NCI-H2029 treated with DMSO at 0.1 percent for 48 hours (cell line): ENCODE measurements at regions not wholly inside any gene's neighbourhood (a gene's known extent, or its start where the extent isn't known, plus 50 kb on each side); places are given as distances from the start of the nearest gene placed in this dataset.
A peak's percentile ranks its signal among the peaks of the same experiment; 100 is the strongest.

ENCODE experiments used
- DNase-seq: peaks from one replicate; lab custom pipeline; 2025; lab: John Stamatoyannopoulos, UW

- DNase-seq, result no peak
Measured at GRCh38 chr20:23253524-23253923, 97.1 kb upstream of the NXT1 start.

GRCh38 chr20:23251779-23252178 is 98.8 kb upstream of the NXT1 start:
- DNase-seq, result no peak

DNA sequence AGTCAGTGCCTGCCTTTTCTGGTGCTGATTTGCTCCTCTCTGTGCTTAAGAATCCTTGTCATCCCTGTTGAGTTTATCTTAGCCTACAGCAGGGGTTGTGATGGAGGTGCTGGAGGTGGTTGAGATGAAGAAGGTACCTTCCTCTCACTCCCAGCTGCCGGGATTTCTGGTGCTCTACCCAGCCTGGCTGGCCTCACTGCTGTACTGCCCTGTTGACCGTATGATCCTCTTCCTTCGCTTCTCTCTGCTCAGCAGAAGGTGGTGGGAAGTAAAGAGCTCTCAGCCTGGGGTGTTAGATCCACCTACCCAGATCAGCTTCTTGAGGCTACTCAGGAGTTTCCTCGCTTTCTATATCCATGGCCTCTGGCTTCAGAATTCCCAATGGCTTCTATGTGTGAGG is 101.0 kb upstream of the NXT1 start:
- no peak for DNase-seq

DNA sequence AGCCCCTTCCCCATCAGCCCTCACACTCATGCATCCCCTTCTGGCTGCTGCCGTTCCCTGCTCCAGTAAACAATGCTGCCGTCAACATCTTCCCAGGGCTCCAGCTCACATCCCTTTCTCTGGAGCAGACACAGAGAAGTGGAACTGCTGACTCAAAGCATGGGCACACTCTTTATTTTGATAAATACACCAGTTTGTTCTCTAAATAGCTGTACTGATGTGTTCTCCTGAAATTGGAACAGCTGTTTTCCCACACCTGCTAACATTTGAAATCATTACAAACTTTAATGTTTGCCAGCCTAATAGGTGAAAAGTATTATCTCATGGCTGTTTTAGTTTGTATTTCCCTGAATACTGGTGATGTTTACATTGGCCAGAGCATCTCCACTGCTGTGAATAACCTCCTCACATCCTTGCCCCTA is 102.1 kb upstream of the NXT1 start:
- no peak for DNase-seq

DNA sequence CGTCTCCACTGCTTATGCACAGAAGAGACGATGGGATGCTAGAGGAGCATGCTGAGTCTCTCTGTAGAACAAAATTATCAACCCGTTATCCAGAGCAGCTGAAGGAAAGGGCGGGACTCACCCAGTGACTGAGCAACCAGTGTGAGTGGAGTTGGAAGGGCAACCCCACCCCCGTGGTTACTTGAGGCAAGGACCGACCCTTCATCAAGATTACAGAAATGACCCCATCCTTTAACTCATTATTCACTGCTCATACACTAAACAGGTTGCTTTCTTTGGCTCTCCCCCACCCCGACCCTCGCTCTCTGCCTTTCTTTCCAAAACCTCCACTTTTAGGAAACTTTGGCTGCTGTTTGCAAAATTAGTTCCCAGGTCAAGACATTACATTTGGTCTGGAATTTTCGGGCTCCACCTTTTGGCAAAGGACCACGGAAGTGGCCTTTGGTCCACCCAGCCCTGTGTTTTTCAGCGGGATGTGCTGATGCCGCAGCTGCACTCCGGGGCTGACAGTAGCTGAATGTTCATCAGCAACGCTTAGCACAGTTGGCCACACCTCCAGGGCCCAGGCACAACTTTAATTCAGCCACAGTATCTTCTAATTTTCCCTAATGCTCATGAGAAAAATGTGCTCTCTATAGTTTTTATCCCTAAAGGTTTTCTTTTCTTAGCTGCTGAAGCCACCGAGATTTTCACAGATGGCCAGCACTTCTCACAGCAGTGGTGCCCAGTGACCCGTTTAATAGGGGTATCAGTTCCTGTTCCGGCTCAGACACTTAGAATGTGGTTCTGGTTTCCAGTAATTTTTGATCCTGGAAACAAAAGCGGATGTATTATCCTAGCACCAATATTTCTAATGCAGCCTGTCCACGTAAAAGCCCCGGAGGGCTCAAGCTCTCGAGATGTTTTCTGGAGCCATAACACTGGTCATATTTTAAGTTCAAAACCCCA is 103.6 kb upstream of the NXT1 start:
- no peak for DNase-seq

DNA sequence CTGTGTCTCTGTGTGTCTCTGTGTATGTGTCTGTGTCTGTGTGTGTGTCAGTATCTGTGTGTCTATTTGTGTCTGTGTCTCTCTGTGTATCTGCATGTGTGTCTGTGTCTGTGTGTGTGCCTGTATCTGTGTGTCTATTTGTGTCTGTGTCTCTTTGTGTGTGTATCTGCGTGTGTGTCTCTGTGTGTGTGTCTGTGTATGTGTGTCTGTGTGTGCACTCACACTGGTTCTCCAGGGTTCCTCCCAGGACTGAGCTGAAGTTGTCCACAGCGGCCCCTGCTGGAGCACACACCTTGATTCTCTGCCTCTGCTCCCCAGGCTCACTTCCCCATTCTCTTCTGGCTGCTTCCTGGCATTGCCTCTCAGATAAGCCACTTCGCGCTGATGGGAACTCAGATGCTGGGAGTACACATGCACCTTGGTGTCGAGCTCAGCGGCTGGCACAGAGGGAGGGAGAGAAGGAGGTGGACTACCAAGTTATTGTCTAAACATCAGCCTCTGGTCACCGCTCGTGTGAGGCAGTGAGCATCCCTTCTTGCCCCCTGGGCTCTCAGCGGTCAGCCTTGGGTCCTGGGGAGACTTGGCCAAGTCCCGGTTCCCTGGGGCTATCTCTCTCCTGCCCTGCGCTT is 104.9 kb upstream of the NXT1 start:
- DNase-seq, result no peak

- no peak for DNase-seq
Measured at GRCh38 chr20:23244916-23245552, 105.6 kb upstream of the NXT1 start.

- no peak for DNase-seq
Measured at GRCh38 chr20:23244156-23244915, 106.3 kb upstream of the NXT1 start.

GRCh38 chr20:23243791-23244155 is 106.8 kb upstream of the NXT1 start:
- DNase-seq, result no peak

DNA sequence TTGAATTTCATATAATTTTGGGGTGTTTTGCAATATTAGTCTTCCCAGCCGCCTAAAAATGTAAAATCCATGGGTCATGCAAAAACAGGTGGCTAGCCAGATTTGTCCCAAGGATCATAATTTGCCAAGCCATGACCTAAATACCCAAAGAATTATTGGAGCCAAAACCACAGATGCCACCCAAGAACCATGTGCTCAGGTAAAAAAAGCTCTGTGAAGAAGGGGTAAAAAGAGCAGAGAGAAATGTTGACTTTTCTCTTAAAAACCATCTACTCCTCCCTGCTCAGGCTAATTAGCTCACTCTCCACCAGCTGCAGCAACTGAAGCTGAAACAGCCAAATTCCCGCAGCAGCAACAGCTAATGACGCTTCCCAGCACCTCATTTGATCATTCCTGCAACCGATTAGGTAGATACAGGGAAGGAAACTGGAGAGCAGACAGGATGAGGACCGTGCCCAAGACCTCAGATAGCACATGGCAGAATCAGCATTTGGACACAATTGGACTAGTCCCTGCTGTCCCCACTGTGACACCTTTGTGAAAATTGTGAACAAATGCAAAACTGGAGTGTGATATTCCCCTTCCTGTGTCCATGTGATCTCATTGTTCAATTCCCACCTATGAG is 107.9 kb upstream of the NXT1 start:
- DNase-seq, result no peak

DNA sequence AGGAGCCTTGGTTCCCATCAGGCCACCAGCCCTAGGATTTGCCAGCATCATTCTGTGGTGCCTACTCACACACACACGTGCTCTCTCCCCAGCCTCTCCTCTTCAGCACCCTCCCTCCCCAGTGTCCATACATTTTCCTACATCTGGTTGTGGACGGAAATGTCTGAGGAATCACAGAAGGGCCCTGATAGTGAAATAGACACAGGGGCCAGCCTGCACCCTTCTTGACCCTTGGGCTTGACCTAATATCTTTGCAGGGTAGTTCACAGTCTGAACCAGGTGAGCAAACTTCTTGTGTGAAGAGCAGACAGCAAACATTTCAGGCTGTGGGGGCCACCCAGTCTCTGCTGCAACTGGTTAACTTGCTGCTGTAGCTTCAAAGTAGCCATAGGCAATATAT is 108.5 kb upstream of the NXT1 start:
- no peak for DNase-seq

GRCh38 chr20:23241416-23241815 is 109.2 kb upstream of the NXT1 start:
- DNase-seq, result no peak

DNA sequence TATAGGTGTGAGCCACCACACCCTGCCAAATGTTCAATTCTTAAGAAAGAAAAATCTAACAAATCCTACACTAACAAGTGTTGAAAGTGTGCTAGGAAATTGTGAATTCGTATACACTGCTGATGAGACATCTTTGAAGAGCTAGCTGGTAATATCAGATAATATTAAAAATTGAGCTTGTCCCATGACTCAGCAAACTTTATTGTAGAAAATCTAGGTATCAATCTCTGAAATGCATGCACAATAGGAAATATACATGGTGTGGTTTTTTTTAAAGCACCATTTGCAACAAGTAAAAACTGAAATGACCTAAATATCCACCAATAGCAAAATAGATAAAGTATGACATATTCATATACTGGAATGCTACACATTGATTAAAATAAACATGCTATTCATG is 110.1 kb upstream of the NXT1 start:
- DNase-seq, result no peak

DNA sequence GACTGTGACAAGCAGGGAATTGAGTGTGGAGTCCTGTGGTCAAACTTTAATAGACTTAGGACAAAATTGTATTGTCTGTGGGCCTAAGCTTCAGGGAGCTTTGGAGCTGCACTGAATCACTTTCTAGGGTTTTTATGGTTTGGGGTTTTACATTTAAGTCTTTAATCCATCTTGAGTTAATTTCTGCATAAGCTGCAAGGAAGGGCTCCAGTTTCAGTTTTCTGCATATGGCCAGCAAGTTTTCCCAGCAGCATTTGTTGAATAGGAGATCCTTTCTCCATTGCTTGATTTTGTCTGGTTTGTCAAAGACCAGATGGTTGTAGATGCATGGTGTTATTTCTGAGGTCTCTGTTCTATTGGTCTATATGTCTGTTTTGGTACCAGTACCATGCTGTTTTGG is 113.4 kb upstream of the NXT1 start:
- DNase-seq, result no peak

GRCh38 chr20:23235173-23236027 is 115.2 kb upstream of the NXT1 start:
- DNase-seq, result peak; percentile 50

DNA sequence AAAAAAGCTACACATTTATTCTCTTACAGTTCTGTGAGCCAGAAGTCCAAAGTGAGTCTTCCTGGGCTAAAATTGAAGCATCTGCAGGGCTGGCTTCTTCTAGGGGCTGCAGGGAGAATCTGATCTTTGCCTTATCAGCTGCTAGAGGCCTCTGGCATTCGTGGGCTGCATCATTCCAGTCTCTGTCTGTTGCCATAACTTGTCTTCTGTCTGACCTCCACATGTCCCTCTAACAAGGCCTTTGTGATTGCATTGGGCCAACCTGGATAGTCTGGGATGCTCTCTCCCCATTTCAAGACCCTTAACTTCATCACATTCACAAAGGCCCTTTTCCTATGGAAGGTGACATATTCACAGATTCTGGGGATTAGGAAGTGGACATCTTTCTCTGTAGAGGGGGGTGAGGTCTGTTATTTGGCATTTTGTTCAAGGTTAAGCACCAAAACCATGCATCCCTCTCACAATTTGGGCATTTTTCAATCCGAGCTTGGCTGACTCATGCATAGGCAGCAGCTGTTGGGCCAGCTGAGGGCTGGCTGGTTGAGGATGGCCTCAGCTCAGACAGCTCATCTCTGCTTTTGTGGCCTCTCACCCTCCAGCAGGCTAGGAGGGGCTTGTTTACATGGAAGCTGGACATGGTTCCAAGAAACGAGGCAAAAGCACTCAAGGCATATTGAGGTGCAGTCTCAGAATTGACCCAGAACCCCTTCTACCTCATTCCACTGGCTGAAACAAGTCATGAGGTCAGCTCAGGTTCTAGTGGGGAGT is 116.1 kb upstream of the NXT1 start:
- no peak for DNase-seq

DNA sequence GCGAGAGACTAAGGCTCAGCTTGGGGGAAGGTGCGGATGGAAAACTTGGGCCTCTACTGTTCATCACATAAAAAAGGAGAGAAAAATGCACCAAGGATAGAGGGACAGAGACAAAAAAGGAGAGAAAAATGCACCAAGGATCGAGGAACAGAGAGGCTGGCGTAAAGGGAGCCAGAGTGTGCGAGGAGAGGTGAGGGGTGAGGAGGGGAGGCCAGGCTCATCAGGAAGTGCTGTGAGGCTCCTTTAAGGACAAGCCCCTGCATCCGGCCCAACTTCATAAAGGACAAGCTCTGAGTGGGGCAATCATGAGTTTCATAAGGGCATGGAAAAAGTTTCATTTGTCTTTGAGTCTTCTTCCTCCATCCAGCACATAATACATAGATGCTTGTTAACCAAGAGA is 117.2 kb upstream of the NXT1 start:
- DNase-seq, result no peak

DNA sequence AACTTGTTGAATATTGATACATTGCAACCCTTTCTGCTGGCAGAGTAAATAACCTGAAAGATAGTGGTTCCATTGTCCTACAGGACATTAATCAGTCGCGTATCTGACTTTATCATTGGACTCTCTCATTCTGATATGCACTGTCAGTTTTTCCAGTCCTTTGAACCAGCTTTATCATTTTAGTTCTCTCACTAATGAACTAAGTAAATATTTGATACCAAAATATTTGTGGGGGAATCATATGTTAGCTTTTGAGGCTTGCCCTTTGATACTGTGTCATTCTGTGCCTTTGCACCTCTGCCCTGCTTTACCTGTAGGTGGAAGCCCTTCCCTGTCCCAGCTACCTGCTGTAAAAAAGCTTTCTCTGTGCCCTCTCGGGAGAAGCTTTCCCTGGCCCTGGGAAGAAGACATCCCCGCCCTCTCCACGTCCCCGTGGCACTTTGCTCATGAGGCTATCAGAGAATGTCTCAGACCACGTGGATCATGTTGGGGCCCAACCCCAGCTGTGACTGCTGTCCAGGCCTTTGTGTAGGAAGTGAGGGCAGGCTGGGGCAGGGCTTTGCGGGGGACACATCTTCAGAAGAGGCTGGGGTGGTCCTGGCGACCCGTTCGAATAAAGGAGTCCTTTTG is 117.8 kb upstream of the NXT1 start:
- no peak for DNase-seq

GRCh38 chr20:23232219-23232581 is 118.4 kb upstream of the NXT1 start:
- DNase-seq, result no peak
